Stimulated activated CD8-positive, alpha-beta memory T cell treated with anti-CD3 and anti-CD28 coated beads, Interleukin-7, amount 100 ng/mL, for 1 hour (primary cell): ENCODE measurements at regions not wholly inside any gene's neighbourhood (a gene's known extent, or its start where the extent isn't known, plus 50 kb on each side); places are given as distances from the start of the nearest gene placed in this dataset.
"Not testable (repeated sequence)": the region's sequence is repeated elsewhere in the genome, so short reads cannot be mapped to it uniquely, and the experiment has no call there.

Experiments used
- DNase-seq, 2 donors: peaks; one replicate each; pipeline ENCODE4 v3.0.0-alpha.2; 2020; ENCODE audit warnings: low read depth in 2 of 2

DNA sequence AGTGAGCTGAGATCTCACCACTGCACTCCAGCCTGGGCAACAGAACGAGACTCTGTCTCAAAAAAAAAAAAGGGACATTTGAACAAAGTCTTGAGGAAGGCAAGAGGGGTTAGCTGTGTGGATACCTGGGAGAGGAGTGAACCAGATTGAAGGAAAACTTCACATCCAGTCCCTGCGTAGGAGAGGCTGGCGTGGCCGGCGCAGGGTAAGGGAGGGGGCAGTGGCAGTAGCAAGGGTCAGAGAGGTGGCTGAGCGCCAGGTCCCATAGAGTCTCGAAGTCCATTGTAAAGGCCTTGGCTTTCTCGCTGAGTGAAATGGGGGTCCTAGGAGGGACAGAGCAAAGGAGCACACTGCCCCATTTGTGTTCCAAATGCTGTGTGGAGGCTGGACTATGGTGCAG lies 171.8 kb upstream of the WSCD1 start:
- no peak for DNase-seq

DNA sequence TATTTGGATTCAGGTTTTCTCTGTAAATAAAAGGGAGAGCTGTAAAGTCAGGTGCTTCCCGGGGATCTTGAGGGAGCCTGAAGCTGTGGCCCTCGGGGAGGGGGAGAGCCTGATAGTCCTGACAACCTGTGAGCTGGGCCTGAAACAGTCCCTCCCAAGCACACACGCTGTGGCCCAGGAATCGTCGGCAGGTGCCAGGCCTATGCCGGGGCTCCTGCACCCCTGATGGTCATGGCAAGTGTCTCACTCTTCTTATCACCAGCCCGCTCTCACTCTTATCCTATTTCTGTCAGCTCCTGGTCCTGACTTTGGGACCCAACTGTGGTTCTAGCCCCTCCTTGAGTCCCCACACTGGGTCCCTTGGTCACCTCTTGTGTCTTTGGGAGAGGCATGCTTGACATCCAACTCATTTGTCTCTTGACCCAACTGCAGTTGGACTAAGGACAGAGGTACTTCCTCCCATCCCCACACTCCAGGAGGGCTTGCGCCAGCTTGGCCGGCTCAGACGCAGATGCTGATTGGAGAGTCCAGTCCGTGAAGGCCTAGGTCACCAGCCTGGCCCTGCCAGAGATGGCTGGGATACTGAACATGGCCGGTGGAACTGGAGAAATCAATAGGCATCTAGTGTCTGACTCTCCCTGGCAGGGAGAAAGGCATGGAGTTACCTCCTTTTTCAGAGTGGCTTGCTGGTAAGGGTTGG lies 170.5 kb upstream of the WSCD1 start:
- no peak for DNase-seq

DNA sequence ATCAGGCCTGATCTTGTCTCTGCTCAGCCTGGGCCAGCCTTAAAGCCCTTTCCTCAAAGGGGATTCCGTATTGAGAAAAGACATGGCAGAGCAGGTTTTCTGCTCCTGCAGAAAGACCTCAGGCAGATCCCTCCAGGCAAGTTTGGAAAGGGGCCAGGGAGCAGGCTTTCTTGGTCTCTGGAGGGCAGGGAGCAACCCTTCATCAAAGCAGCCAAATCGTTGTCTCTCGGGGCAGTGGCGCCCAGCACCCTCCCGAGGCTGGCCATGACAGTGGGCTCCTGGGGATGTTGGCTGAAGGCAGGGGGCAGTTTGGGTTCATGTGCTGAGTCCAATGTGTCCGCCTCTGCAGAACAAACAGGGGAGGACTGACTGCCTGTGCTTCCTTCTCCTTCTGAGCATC lies 168.4 kb upstream of the WSCD1 start:
- DNase-seq: no peak

DNA sequence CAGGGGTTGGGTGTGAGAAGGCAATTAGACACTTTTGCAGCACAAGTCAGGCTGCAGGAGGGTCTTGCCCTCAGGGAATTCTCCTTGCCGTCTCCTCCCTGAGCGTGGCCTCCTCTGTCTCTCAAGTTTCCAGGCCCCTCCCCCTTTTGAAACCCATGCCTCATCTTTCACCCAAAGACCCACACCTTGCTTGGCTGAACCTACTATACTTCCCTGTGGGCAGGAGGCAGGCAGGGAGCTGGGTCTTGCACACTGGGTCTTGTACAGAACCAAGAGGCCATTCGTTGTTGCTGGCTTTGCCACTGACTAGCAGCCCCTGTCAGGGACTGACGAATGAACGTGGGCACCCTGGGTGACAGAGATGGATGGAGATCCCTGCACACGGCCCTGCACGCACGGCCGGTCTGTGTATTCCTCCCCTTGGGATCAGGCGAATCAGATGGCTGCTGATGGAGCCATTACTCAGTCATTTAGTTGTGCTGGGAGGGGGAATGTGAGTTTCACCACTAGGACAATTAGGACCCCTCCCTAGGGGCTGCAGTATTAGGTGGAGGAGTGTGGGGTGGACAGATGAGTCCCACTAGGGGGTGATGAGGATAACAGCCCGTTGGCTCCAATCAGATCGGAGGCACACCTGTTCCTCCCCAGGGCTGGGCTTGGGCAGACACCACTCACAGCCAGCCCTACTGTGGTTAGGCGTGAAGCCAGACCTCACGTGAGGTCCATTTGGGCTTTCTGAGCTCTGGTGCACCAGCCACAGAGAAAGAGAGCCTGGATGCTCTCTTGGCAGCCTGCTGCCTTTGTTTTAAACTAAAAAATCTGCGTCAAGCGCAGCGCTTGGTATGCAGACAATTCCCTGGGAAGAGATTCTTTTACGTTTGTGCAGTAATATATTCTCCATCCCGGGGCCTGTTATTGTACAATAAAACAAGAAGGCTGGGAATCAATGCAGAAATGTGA lies 167.7 kb upstream of the WSCD1 start:
- DNase-seq: no peak

DNA sequence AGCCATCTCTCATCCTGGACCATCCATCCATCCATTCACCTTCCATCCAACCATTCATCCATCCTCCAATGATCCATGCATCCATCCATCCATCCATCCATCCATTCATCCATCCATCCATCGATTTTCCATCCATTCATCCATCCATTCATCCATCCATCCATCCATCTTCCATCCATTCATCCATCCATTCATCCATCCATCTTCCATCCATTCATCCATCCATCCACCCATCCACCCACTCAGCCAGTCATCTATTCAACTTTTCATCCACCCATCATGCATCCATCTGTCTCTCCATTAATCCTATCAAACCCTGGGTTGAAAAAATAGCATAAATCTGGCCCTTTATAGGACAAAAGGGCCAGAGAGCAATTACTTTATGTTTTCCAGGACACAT lies 158.3 kb upstream of the WSCD1 start:
- DNase-seq: no peak

DNA sequence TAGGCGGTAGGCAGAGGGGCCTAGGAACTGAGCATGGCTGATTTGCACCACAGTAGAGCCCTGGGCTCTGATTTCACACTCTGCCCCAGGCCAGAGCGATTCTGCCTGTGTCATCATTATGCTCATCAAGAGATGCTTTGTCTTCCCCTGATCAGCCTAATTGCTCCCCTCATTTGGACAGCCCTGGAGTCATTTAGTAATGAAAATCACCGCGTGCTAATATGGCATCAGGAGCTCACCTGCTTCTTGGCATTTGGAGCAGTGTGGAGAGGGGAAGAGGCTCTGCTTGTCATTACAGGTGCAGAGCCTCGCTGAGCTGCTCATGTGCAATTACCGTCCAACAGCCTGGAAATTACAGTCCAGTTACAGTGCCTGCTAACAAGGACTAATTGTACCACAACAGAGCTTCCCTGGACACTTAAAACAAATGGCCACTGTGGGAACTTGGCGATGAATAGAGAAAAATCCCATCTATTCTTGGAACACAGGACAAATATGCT lies 157.1 kb upstream of the WSCD1 start:
- no peak for DNase-seq

DNA sequence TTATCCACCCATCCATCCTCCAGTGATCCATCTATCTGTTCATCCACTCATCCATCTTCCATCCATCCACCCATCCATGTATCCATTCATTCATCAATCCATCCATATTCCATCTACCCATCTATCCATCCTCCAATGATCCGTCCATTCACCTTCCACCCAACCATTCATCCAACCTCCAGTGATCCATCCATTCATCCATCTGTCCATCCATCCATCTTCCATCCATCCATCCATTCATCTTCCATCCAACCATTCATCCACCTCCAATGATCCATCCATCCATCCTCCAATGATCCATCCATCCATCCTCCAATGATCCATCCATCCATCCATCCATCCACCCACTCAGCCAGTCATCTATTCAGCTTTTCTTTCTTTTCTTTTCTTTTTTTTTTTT lies 156.5 kb upstream of the WSCD1 start:
- no peak for DNase-seq

DNA sequence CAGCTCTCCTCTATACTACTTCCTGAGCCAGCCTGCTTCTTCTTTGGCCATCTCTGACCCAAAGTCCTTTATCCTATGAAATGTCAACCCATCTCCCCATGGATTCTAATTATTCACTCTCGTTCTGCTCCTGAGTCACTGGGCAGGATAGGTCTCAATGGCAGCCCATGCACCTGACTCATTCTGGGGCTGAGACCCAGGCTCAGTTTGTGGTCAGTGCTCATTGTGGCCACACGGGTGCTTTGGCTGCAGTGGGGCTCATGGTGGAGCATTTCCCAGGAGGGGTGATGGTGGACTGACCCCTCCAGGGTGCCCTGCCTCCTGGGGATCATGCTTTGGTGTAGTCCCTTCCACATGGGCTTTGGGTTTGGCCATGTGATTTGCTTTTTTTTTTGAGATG lies 154.8 kb upstream of the WSCD1 start:
- no peak for DNase-seq

DNA sequence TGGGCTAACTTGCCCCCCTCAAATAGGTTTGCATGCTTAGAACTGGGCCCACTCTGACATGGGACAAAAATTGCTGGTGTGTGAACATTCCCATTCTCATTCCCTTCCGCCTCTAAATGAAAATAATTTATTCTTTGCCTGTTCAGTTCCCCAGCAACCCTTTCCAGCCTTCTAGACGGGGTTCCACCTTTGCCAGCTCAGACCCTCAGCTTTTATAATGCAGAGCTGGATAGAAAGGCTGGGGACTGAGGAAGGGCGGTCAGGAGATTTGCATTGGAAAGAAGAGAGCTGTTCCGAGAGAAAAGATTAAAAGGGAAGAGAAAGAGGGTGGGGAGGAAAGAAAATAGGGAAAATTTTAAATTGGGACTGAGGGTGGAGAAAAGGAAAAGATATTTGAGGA lies 151.1 kb upstream of the WSCD1 start:
- no peak for DNase-seq

DNA sequence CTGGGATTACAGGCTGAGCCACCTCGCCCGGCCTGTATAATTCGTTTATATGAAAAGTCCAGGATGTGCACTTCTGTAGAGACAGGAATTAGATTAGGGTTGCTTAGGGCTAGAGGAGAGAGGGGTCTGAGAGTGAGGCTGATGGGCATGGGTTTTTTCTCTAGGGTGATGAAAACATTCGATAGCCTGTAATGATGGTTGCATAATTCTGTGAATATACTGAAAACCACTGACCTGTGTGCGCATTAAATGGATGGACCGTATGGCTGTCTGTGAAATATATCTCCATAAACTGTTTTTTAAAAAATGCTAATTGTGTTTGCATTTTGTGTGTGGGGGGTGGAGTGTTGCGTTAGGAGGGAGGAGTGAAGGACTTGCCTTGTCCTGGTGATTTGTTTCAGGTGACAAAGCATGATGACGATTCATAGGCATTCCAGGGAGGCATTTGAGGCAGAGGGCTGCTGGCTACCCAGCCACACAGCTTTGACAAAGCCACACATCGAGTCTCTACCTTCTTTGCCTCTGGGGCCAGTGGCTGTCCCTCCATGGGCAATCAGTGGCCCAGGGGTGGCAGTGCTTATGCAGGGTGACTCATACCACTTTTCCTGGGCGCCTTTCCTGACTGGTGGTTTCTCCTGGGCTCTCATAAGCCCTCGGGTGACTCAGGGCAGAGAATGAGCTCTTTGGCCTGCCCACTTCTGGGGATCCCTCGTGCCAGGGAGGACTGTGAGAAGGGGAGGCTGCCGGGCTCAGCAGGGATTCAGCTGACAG lies 148.5 kb upstream of the WSCD1 start:
- no peak for DNase-seq

DNA sequence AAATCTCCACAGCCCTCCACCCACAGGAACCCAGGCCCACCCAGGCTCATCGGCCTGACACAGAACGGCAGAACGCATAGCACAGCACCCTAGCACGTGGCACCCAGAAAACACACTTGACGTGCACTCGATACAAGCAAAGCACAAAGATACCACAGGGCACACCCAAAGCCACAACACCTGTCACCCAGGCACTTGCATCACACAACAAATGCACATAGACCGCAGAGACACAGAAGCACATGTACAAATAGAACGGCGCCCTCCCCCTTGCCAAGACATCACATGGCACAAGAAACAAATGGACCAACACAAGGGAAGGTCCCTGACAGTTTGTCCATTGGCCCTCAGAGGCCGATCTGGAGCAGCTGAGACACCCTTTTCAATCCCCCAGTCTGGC lies 147.7 kb upstream of the WSCD1 start:
- no peak for DNase-seq

DNA sequence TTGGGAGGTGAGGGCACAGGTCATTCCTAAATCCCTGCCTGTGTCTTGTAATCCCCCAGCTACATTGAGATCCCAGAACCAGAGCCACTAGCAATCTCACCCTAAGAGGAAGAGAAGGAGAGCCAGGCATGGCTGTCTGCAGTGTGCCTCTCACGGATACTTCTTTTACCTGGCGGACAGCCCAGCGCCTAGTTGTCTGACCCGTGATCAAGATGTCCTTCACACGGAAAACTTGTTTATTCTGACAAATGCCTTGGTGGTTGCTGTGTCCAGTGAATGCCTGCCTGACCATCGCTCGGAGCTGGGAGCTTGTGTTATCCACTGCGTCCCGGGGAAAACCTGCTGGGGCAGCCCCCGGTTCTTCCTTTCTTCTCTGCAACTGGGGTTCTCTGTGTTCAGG lies 140.5 kb upstream of the WSCD1 start:
- DNase-seq: no peak

DNA sequence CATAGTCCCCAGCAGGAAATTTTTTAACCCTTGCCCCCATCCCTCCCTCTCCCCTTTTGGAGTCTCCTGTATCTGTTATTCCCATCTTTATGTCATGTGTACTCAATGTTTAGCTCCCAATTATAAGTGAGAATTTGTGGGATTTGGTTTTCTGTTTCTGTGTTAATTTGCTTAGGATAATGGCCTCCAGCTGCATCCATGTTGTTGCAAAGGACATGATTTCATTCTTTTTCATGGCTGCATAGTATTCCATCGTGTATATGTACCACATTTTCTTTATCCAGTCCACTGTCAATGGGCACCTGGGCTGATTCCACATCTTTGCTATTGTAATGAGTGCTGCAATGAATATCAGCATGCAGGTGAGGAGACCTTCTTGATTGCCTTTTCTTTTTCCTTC lies 139.6 kb upstream of the WSCD1 start:
- DNase-seq: not testable (repeated sequence)

DNA sequence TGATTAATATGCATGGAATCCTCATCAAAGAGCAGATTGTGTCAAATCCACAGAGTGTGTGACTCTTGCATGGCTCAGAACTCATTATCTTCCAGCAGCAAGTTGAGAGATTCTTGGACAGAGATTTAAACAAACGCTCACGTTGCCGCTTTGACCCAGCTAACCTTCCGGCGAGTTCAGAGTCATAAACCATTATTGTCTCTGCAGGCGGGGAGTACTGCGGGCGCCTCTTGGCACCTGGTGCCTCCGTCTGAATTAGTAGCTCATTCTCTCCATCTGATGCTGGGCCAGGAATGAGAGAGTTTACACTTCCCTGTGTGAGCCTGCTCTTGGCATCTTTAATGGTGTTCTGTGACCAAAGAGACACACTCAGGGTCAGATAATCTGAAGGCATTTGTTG lies 138.6 kb upstream of the WSCD1 start:
- DNase-seq: no peak

DNA sequence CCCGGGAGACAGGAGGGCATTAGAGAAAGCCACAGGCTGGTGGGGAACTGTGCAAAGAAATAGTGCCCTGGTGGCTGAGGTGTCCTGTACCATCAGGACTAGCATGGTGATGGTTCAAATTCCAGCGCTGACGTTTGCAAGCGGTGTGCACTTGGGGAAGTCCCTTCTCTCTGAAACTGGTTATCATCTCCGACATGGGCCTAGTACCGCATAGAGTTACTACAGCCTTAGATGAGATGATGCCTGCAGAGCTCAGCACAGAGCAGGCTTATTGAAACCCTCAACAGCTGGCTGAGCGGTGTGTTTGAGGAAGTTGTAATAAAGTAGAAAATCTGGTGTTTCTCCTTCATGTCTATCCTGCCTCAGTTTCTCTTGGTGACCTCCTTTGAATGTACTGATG lies 136.7 kb upstream of the WSCD1 start:
- no peak for DNase-seq

DNA sequence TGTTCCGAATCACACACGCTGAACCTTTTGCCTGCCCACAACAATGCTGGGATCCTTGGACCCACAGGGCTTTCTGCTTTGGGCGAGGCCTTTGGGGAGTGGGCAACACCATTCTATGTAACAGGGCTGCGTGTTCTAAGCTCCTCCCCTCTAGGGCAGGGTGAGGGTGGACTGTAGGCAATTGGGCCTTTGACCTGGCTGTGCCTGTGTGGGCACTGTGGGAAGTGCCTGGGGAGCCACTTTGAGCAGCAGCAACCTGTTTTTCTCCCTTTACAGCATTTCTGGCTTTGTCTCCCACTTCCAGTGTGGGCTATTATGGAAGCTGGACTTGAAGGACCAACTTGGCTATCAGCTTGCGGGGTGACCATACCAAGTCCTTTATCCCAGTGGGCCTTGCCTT lies 128.9 kb upstream of the WSCD1 start:
- DNase-seq: no peak

DNA sequence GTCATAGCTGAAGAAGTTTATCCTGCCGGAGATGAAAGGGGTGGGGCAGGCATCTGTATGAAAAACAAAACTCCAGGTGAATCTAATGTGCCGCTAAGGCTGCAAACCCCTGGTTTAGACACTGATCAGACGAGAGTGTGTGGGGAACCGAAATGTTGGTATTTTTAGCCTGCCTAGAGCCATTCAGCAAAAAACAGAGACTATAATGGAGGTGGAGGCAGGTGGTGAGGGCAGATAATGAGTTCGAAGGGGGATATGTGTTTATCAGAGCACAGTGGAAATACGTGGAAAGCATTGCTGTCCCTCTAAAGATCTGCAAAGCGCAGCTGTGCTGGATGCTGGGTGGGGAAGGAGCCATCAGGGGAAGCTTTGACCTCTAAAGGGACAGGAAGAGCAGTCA lies 127.5 kb upstream of the WSCD1 start:
- no peak for DNase-seq

DNA sequence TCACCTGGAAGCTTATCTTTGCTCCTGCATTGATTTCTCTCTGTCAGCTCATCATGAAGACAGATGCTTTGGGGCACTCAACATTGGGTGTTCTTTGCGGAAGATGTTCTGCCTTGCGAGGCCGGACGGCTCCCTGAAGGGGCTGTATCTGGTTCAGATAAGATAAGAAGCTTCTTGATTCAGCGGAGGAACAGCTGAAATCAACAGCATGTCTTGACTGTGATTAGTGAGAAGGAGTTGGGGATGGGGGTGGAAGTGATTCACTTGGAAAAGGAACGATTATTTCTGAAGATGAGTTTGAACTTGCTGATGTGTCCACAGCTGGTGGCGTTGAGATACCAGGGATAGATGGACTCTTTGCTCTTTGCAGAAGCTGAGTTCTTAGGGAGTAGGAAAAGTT lies 126.9 kb upstream of the WSCD1 start:
- no peak for DNase-seq

DNA sequence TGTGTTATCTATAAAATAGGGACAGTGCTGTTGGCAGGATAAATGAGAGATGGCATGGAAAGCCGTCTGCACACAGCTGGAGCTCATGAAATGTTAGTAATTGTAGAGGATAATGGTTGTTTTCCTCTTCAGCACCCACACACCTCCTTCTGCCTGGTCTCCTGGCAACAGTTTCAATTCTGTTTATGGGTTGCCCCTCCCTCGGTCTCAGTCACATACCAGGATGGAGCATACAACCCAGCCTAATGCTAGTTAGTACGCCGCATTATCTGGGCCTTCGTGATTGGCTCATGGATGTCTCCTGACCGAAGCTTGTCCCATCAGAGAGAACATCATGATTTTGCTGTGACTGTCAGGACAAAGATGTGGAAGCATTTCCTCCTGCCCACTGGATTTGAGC lies 126.2 kb upstream of the WSCD1 start:
- no peak for DNase-seq

DNA sequence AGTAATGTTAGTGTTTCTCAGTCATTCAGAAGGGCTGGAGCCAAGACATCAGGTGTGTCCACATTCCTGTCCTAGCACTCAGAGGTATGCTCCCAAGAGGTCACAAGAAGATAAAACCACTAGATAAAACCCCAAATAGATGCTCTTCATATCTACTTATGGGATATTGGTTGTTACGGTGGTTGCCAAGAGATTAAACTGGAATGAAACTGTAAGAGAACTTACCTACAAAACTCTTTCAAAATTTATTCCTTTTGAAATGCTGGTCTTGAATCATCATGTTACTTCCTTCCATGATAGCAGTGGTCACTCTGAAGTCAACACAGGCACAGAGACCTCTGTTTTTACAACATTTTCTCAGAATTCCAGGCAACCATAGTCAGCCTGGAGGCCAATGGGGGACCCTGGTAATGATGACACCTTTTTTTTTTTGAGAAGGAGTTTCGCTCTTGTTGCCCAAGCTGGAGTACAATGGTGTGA lies 122.4 kb upstream of the WSCD1 start:
- DNase-seq: no peak

DNA sequence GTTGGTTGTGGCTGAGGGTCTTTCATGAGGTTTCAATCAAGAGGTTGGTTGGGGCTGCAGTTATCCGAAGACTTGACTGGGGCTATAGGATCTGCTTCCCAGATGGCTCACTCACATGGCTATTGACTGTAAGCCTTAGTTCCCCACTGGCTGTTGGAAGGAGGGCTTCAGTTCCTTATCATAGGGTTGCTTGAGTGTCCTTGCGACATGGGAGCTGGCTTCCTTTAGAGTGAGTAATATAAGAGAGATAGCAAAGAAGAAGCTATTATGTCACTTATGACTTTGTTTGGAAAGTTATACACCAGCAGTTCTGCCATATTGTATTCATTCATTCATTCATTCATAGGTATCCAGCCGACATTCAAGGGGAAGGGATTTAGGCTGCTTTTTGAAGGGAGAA lies 121.4 kb upstream of the WSCD1 start:
- no peak for DNase-seq

DNA sequence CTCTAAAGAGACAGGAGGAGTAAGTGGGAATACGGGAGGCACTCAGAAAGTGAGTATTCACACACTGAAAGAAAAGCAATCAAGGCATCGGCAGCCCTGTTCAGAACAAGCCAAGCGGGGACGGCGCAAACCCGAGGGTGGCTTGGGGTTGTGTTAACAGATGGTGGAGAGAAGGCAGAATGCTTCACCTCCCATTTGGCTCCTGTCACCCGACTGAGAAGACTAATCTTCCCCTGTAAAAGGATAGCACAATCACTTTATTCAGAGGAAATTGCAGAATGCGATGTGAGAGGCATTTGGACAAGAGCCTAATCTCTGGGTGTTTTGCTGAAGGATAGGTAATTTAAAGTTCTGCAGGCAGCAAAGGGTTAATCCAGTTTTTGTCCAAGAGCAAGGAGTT lies 119.3 kb upstream of the WSCD1 start:
- DNase-seq: no peak
